ENCODE measurements at regions not wholly inside any gene's neighbourhood (a gene's known extent, or its start where the extent isn't known, plus 50 kb on each side); places are given as distances from the start of the nearest gene placed in this dataset.

DNA sequence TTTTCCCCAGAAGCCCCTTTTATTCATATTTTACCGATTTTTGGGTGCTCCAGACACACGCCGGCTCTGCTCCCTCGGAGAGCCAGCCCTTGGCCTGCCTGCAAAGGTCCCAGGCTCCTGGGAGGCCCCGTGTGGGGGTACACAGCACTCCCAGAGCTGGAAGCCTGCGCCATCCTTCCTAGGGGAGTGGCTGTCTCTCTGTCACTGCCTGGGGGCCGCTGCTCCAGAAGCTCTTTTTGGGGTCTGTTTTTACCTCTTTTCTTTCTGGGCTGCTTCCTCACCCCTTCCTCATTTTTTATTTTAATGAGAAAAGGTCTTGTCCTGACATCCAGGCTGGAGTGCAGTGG is 119.1 kb upstream of the COL5A1 start:
- TF ChIP-seq, protein P1, sequence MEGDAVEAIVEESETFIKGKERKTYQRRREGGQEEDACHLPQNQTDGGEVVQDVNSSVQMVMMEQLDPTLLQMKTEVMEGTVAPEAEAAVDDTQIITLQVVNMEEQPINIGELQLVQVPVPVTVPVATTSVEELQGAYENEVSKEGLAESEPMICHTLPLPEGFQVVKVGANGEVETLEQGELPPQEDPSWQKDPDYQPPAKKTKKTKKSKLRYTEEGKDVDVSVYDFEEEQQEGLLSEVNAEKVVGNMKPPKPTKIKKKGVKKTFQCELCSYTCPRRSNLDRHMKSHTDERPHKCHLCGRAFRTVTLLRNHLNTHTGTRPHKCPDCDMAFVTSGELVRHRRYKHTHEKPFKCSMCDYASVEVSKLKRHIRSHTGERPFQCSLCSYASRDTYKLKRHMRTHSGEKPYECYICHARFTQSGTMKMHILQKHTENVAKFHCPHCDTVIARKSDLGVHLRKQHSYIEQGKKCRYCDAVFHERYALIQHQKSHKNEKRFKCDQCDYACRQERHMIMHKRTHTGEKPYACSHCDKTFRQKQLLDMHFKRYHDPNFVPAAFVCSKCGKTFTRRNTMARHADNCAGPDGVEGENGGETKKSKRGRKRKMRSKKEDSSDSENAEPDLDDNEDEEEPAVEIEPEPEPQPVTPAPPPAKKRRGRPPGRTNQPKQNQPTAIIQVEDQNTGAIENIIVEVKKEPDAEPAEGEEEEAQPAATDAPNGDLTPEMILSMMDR (IDR thresholded peaks at IDR 0.05) = no peak
- no peak for TF ChIP-seq POLR2AphosphoS5 (IDR thresholded peaks at IDR 0.05)
- TF ChIP-seq EP300 (IDR thresholded peaks at IDR 0.05; ENCODE audit: low read depth) = no peak
- no peak for TF ChIP-seq POLR2A (IDR thresholded peaks at IDR 0.05)

All from transverse colon (tissue), 4 donors.